Uterus (tissue), 2 donors: ENCODE measurements at regions not wholly inside any gene's neighbourhood (a gene's known extent, or its start where the extent isn't known, plus 50 kb on each side); places are given as distances from the start of the nearest gene placed in this dataset.

ENCODE experiments used
- POLR2A ChIP-seq, 2 donors: fragments of 450-650 bp; IDR thresholded peaks; one replicate each; pipeline ENCODE4 v1.6.1; 2016; ENCODE audit warnings: antibody characterized with exemption in 2 of 2, mild to moderate bottlenecking in 1 of 2, moderate library complexity in 1 of 2
- TF ChIP-seq, protein P1 (sequence below), 4 experiments: fragments of 200-600 bp in 2 of 4; fragments of 450-650 bp in 2 of 4; sonication (generic) in 2 of 4; IDR thresholded peaks; one replicate each; pipeline ENCODE4 v1.5.1; 2016 to 2019; ENCODE audit warnings: antibody characterized with exemption in 4 of 4, mild to moderate bottlenecking in 2 of 4, moderate library complexity in 1 of 4

DNA sequence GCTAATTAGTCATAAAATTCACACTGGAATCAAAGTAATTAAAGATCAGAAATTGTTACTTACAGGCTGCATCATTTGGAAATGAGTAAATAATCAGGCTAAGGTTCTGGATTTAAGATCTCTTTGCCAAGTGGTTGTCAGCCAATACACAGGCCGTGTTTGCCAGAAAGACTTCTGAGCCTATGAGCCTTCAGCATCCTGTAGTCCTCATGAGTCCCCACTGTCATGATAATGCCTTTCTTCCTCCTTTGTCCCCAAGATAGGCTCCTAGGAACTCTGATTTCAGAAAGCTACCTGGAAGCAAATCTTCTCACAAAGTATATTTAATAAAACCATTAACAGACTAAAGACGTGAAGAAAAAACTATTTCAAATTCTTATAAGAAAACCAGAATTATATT, 810.5 kb downstream of the DNAH5 start:
- TF ChIP-seq POLR2A (IDR thresholded peaks at IDR 0.05) = no peak
- TF ChIP-seq, protein P1, sequence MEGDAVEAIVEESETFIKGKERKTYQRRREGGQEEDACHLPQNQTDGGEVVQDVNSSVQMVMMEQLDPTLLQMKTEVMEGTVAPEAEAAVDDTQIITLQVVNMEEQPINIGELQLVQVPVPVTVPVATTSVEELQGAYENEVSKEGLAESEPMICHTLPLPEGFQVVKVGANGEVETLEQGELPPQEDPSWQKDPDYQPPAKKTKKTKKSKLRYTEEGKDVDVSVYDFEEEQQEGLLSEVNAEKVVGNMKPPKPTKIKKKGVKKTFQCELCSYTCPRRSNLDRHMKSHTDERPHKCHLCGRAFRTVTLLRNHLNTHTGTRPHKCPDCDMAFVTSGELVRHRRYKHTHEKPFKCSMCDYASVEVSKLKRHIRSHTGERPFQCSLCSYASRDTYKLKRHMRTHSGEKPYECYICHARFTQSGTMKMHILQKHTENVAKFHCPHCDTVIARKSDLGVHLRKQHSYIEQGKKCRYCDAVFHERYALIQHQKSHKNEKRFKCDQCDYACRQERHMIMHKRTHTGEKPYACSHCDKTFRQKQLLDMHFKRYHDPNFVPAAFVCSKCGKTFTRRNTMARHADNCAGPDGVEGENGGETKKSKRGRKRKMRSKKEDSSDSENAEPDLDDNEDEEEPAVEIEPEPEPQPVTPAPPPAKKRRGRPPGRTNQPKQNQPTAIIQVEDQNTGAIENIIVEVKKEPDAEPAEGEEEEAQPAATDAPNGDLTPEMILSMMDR (IDR thresholded peaks at IDR 0.05) = no peak
